GM10248 (cell line): ENCODE measurements at regions not wholly inside any gene's neighbourhood (a gene's known extent, or its start where the extent isn't known, plus 50 kb on each side); places are given as distances from the start of the nearest gene placed in this dataset.

Experiments used
- CTCF ChIA-PET: fragments of 300-600 bp; sonication (Branson Sonifier 250); formaldehyde crosslinking; extraction: SDS; loops from one replicate; lab custom pipeline; 2021; ENCODE audit warnings: antibody characterized with exemption; lab: Yijun Ruan, JAX
- POLR2A ChIA-PET: fragments of 350-650 bp; sonication (Branson Sonifier 250); formaldehyde crosslinking; extraction: SDS; loops from one replicate; lab custom pipeline; 2020; ENCODE audit warnings: antibody characterized with exemption; lab: Yijun Ruan, JAX
- DNase-seq: peaks from one replicate; pipeline ENCODE4 v3.0.0; 2012; ENCODE audit errors: extremely low spot score
- CTCF ChIP-seq: IDR thresholded peaks from 2 replicates; pipeline ENCODE4 v1.5.1; 2012; ENCODE audit warnings: mild to moderate bottlenecking, low read depth; ENCODE audit errors: extremely low read depth, missing control alignments, control extremely low read depth

- no peak for TF ChIP-seq CTCF
- DNase-seq, result no peak
- ChIA-PET CTCF (no interaction called here), POLR2A (no interaction called here)
Measured at GRCh38 chr12:114274131-114274530, 131.8 kb downstream of the TBX5 start.

- CTCF ChIA-PET, result interaction anchor here (1.2 kb wide), 1 partner anchor 35 kb away, joined by 3 read pairs; no protein-coding TSS in a partner anchor
- no peak for DNase-seq
- POLR2A ChIA-PET, result no interaction called here
- TF ChIP-seq CTCF, result no peak
Measured at GRCh38 chr12:114272605-114273004, 133.3 kb downstream of the TBX5 start.

GRCh38 chr12:114272071-114272470, 133.9 kb downstream of the TBX5 start:
- no peak for DNase-seq
- POLR2A ChIA-PET, result no interaction called here
- TF ChIP-seq CTCF, result no peak
- CTCF ChIA-PET, result interaction anchor here (1.2 kb wide), 1 partner anchor 35 kb away, joined by 3 read pairs; no protein-coding TSS in a partner anchor

- POLR2A ChIA-PET, result no interaction called here
- no peak for TF ChIP-seq CTCF
- CTCF ChIA-PET, result no interaction called here
- DNase-seq, result no peak
Measured at GRCh38 chr12:114269153-114269552, 136.8 kb downstream of the TBX5 start.

GRCh38 chr12:114266536-114266935, 139.4 kb downstream of the TBX5 start:
- ChIA-PET POLR2A (no interaction called here), CTCF (no interaction called here)
- DNase-seq, result no peak
- no peak for TF ChIP-seq CTCF

GRCh38 chr12:114265036-114265435, 140.9 kb downstream of the TBX5 start:
- CTCF ChIA-PET, result interaction anchor here (1.7 kb wide), 1 partner anchor 65 kb away, joined by 4 read pairs; no protein-coding TSS in a partner anchor
- POLR2A ChIA-PET, result no interaction called here
- no peak for TF ChIP-seq CTCF
- DNase-seq, result no peak
